HL-60 (cell line): ENCODE measurements at regions not wholly inside any gene's neighbourhood (a gene's known extent, or its start where the extent isn't known, plus 50 kb on each side); places are given as distances from the start of the nearest gene placed in this dataset.

ENCODE experiments used
- DNase-seq, 2 experiments: peaks; one replicate each; pipeline ENCODE4 v3.0.0-alpha.2; 2010 to 2020; ENCODE audit warnings: low read depth in 1 of 2, low spot score in 1 of 2
- H3K27ac ChIP-seq: fragments of 250-450 bp; sonication (Bioruptor Pico); replicated peaks from 2 replicates; pipeline ENCODE4 v1.5.1; 2020; ENCODE audit warnings: mild to moderate bottlenecking, moderate library complexity
- H3K27me3 ChIP-seq: fragments of 250-450 bp; sonication (Bioruptor Pico); 2 replicates; pipeline ENCODE4 v1.5.1; 2021; ENCODE audit warnings: mild to moderate bottlenecking, moderate library complexity; ENCODE audit not compliant: insufficient read depth, poor library complexity, severe bottlenecking
- H3K4me3 ChIP-seq: replicated peaks from 2 replicates; pipeline ENCODE4 v1.5.1; 2011; ENCODE audit warnings: mild to moderate bottlenecking, control low read depth, low read length; ENCODE audit not compliant: insufficient read depth
- CTCF ChIP-seq: IDR thresholded peaks from one replicate; pipeline ENCODE4 v1.5.1; 2011; ENCODE audit warnings: low read length, control low read depth, inconsistent platforms; ENCODE audit not compliant: insufficient read depth
- GABPA ChIP-seq: IDR thresholded peaks from 2 replicates; pipeline ENCODE4 v1.6.1; 2012; ENCODE audit warnings: low read depth
- POLR2AphosphoS5 ChIP-seq: IDR thresholded peaks from 2 replicates; pipeline ENCODE4 v1.6.1; 2012; ENCODE audit warnings: low read depth
- REST ChIP-seq: IDR thresholded peaks from 2 replicates; pipeline ENCODE4 v1.6.1; 2012; ENCODE audit warnings: low read depth; ENCODE audit not compliant: insufficient replicate concordance
- SPI1 ChIP-seq: IDR thresholded peaks from 2 replicates; pipeline ENCODE4 v1.6.1; 2012; ENCODE audit warnings: low read depth, mild to moderate bottlenecking, borderline replicate concordance

GRCh38 chr4:25560605-25561004 lies 95.0 kb upstream of the SLC34A2 start:
- Histone ChIP-seq H3K4me3 (no peak overlapping the region), H3K27me3 (no peaks in the 10 kb centered on the region), H3K27ac (no peak overlapping the region)
- TF ChIP-seq SPI1 (no peak), REST (no peak), POLR2AphosphoS5 (no peak), GABPA (no peak), CTCF (no peak)
- no peak for DNase-seq

- Histone ChIP-seq H3K4me3 (no peak overlapping the region), H3K27ac (no peak overlapping the region), H3K27me3 (no peaks in the 10 kb centered on the region)
- no peak for DNase-seq
- no peak for TF ChIP-seq CTCF
- TF ChIP-seq POLR2AphosphoS5 = no peak
- TF ChIP-seq SPI1 = no peak
- TF ChIP-seq GABPA = no peak
- TF ChIP-seq REST = no peak
Measured at GRCh38 chr4:25563071-25563564, 92.5 kb upstream of the SLC34A2 start.

- Histone ChIP-seq H3K27me3 (no peaks in the 10 kb centered on the region), H3K27ac (no peak overlapping the region), H3K4me3 (no peak overlapping the region)
- no peak for DNase-seq
- TF ChIP-seq REST (no peak), CTCF (no peak), GABPA (no peak), SPI1 (no peak), POLR2AphosphoS5 (no peak)
Measured at GRCh38 chr4:25564836-25565235, 90.8 kb upstream of the SLC34A2 start.
